ENCODE measurements at regions not wholly inside any gene's neighbourhood (a gene's known extent, or its start where the extent isn't known, plus 50 kb on each side); places are given as distances from the start of the nearest gene placed in this dataset.
"Not testable (repeated sequence)": the region's sequence is repeated elsewhere in the genome, so short reads cannot be mapped to it uniquely, and the experiment has no call there.

DNA sequence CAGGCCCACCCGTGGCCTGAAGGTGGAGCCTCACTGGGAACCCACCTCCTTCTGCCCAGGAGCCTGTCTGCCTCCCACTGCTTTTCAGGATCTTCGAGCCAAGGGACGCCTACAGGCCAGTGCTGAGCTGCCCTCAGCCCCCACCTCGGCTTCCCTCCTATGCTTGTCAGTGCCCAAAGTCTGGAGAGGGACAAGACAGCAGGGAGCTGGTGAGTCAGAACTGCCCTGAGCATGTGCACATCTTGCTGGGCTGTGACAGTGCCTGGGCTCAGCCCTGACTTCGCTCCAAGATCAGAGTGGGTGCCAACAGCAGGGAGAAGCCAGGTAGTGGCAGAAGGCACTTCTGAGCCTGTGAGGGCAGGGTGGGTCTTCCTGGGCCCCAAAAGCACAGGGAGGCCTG lies 286.8 kb downstream of the AEBP2 start:
- no peak for DNase-seq

DNA sequence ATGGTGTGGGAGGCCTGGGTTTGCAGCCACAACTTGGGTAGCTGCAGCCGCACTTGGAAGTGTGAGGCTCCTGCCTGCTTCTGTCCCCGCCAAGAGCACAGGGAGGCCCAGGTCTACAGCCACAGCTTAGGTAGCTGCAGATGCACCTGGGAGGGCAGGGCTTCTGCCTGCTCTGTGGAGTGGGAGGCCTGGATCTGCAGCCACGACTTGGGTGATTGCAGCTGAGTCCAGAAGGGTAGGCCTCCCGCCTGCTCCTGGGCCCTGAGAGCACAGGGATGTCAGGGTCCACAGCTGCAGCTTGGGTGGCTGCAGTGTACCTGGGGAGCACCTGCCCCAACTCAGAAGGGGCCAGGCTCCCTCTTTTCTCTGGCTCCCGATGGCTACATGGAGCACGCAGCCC lies 287.3 kb downstream of the AEBP2 start:
- no peak for DNase-seq

GRCh38 chr12:19737019-19737418 lies 297.7 kb downstream of the AEBP2 start:
- DNase-seq = no peak

DNA sequence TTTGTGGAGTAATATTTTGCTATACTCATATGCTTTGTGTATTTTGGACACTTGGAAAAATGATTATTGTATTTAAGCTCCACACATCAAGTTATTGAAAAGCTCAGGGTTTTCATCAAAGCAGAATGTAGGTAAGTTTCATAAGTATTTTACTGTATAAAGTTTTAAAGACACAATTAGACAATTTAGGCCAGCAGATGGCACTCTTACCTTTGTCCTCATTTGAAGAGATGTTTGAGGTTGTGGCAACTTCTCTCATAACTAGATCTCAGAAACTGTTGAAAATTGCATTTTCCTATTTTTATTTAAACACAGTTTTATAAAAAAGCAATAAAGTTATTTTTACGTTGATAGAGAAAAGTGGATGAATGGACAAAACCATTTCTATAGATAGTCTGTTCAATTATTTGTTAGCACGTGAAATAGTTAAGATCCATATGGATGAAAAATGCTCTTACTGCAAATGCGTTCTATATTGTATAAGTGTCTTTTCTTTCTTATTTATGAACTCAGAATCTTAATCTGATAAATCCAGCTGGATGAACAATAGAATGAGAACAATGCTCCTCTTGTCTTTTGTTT lies 300.0 kb downstream of the AEBP2 start:
- peak; percentile 33 for DNase-seq

GRCh38 chr12:19740472-19741131 lies 301.3 kb downstream of the AEBP2 start:
- no peak for DNase-seq

- DNase-seq = no peak
These were observed 301.8 kb downstream of the AEBP2 start for GRCh38 chr12:19741132-19741489.

DNA sequence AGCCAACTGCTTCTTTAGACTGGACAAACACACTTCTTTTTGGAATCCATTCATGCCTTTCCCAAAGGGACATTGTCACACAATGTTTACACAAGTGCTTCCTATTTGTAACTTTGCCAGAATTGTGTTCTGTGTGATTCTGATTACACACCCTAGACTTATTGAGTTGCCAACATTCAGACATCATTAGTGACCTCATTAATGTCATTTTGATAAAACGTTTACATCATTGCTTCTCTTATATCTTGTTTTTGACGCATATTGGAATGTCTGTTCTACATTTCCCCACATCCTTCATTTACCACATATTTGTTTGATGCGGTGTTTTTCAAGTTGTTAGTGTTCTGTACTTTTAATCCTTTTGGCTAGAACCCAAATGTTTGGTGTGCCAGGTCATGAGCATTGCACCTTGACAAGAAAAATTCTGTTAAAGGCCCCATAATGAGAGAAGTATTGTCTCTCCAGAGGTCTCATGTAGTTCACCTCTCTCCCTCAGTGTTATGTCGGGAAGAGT lies 305.5 kb downstream of the AEBP2 start:
- peak; percentile 53 for DNase-seq

DNA sequence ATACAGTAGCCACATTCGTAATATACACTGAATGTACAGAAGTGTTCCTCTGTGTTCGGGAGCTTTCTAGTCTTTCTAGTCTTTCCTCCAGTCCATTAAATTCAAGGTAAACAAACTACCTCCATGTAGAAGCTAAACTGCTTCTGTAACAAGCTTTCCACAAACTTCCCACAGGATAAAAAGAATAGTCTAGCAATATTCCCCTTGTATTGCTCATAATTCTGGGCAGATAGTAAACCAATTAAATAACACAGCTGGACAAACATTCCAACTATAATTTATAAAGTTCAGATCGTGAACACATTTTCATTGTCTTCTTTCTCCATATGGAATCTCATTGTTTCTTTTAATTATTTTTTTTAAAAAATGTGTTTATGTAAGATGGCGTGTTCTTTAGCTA lies 307.2 kb downstream of the AEBP2 start:
- no peak for DNase-seq

DNA sequence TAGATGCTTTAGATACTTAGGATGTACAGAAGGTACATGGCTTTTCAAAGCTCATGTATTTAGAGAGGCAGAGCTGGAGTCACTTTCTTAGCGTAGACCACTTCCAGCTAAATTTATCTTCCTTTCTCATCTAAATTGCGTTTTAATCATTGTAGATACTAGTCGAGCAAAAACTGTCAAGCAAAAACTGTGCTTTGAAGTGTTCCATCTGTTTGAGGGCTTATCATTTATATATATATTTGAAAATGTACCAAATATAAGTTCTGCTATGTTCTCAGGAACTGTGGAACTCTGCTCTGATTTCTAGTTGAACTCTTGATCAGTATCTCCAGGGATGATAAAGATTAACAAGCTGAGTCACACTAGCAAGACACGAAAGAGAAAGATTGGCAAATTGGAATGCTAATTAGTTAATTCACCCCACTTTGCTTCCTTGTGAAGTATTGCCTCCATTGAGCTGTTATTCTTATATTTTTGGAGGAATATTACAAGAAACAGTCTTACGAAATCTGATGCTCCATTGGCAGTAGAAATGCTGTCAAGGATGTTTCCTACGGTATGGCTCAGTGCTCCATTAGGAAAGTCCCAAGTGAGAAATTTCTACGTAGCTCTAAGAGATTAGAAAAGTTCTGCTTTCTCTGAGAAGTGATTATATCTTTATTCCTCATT lies 310.7 kb downstream of the AEBP2 start:
- DNase-seq = no peak

- no peak for DNase-seq
These were observed 311.8 kb downstream of the AEBP2 start for GRCh38 chr12:19751078-19751477.

GRCh38 chr12:19752712-19753111 lies 313.4 kb downstream of the AEBP2 start:
- no peak for DNase-seq

DNA sequence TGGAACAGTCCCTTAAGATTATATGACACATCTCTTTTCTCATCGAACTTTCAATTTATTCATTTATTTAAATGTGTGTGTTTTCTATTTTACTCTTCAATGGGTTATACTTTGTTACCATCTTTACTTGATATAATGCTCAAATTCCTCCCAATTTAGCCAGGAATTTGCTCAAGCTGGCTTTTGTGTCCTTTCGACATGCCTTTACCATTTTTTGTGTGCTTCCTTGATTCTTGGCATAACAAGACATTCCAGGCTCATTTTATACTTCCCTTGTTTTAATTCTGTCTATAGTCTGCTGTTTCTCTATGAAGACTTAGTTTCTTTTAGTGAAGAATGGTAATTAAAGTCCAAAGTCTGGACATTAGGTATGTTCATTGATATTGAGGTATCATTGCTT lies 315.8 kb downstream of the AEBP2 start:
- no peak for DNase-seq

DNA sequence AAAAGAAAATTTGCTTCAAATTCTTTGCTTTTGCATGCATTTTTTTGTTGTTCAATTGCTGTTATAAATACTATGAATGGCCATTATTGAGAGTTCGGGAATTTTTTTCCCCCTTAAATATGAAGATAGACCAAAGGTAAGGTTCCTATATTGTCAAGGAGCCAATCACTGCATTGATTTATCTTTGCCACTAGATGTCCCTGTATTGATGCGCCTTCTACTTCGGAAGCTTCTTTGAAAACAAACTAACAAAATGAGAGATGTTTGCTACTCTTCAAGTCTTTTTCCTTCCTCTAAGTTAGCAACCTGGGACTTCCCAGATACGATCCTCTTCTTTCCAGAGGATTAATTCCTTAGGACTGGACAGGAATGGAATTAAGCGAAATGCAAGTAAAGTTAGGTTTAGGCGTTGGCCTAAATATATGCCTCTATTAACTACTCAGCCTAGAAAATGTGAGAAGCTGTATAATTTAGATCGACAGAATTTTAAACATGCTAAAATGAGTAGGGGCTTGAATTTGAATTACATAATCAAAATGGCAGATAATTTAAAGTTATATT lies 318.1 kb downstream of the AEBP2 start:
- peak; percentile 2 for DNase-seq

- no peak for DNase-seq
These were observed 319.9 kb downstream of the AEBP2 start for GRCh38 chr12:19759227-19759626.

DNA sequence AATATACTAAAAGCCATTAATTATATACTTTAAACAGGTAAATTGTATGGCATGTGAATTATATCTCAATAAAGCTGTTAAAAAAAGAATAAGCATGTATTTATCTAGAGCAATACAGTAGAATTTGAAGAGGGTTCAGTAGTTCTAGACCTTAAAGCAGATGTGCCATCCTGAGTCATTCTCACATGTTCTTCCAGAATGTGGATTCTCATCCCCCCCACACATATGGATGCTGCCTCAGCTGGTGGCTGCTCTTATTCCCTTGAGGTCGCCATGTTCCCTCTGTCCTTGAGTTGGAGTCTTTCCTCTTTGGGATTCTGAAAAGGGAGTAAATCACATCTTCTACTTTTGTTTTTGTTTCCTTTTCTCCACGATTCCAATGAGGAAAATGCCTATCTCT lies 321.3 kb downstream of the AEBP2 start:
- no peak for DNase-seq

- DNase-seq = no peak
These were observed 322.2 kb downstream of the AEBP2 start for GRCh38 chr12:19761463-19761862.

GRCh38 chr12:19763488-19763887 lies 324.2 kb downstream of the AEBP2 start:
- no peak for DNase-seq

GRCh38 chr12:19764408-19764807 lies 325.1 kb downstream of the AEBP2 start:
- no peak for DNase-seq

- no peak for DNase-seq
These were observed 332.6 kb downstream of the AEBP2 start for GRCh38 chr12:19771858-19772257.

- DNase-seq = no peak
These were observed 333.5 kb downstream of the AEBP2 start for GRCh38 chr12:19772776-19773175.

GRCh38 chr12:19775241-19775640 lies 335.9 kb downstream of the AEBP2 start:
- no peak for DNase-seq

DNA sequence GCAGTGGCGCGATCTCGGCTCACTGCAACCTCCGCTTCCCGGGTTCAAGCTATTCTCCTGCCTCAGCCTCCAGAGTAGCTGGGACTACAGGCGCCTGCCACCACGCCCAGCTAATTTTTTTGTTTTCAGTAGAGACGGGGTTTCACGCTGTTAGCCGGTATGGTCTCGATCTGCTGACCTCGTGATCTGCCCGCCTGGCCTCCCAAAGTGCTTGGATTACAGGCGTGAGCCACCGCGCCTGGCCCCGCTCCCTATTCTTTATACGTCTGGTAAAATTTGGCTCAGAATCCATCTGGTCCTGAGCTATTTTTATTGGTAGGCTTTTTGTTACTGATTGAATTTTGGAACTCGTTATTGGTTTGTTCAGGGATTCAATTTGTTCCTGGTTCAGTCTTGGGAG lies 336.7 kb downstream of the AEBP2 start:
- not testable (repeated sequence) for DNase-seq

DNA sequence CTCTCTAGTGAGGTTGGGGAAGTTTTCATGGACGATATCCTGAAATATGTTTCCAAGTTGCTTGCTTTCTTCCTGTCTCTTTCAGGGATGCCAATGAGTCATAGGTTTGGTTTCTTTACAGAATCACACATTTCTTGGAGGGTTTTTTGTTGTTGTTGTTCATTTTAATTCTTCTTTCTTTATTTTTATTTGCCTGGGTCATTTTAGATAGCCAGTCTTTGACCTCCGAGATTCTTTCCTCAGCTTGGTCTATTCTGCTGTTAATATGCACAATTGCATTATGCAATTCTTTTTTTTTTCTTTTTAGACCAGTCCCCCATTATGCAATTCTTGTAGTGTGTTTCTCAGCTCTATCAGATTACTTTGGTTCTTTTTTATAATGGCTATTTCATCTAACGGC lies 338.9 kb downstream of the AEBP2 start:
- no peak for DNase-seq

DNA sequence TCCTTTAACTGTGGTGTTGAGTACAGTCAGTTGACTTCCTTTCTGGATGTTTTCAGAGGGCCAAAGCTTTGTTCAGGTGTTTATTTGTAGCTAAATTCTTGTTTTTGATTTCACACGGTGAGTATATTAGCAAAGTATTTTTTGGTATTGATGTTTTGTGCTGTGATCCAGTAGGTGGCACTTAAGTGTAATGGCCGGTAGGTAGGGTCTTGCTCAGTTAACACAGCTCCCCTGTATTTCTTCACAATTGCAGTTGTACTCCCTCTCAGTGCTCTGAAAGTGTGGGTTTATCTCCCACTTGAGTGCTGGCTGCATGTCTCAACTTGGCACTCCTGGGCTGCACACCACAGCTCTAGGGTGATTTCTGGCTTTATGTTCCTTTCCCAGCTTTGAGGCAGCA lies 339.5 kb downstream of the AEBP2 start:
- DNase-seq = no peak
